Stimulated activated naive CD8-positive, alpha-beta T cell treated with anti-CD3 and anti-CD28 coated beads, Interleukin-15, amount 100 ng/mL, for 72 hours (primary cell): ENCODE measurements at regions not wholly inside any gene's neighbourhood (a gene's known extent, or its start where the extent isn't known, plus 50 kb on each side); places are given as distances from the start of the nearest gene placed in this dataset.
"Not testable (repeated sequence)": the region's sequence is repeated elsewhere in the genome, so short reads cannot be mapped to it uniquely, and the experiment has no call there.

Experiments used
- ATAC-seq: fragments of 150-1000 bp; cut with Tn5 transposase; 2 replicates; pipeline ENCODE4 v1.10.0; 2021; ENCODE audit warnings: mild to moderate bottlenecking, moderate library complexity
- DNase-seq, 2 donors: peaks; one replicate each; pipeline ENCODE4 v3.0.0; 2021 to 2022
- H3K27ac Mint-ChIP-seq, 2 donors: one replicate each; pipeline ENCODE4 v1.8.0; 2022; ENCODE audit warnings: mild to moderate bottlenecking in 2 of 2, mixed read lengths in 2 of 2, moderate library complexity in 2 of 2
- H3K27me3 Mint-ChIP-seq: one replicate; pipeline ENCODE4 v1.8.0; 2022; ENCODE audit warnings: mixed read lengths
- H3K4me1 Mint-ChIP-seq: one replicate; pipeline ENCODE4 v1.8.0; 2022; ENCODE audit warnings: mild to moderate bottlenecking, mixed read lengths
- H3K4me3 Mint-ChIP-seq, 2 donors: one replicate each; pipeline ENCODE4 v1.8.0; 2022; ENCODE audit warnings: mild to moderate bottlenecking in 2 of 2, mixed read lengths in 2 of 2, moderate library complexity in 1 of 2
- H3K9me3 Mint-ChIP-seq, 2 donors: one replicate each; pipeline ENCODE4 v1.8.0; 2022; ENCODE audit warnings: mixed read lengths in 2 of 2

- ATAC-seq = no peak
- H3K9me3 Mint-ChIP-seq = no peaks in the 10 kb centered on the region
- no peaks in the 10 kb centered on the region for H3K4me1 Mint-ChIP-seq
- H3K27me3 Mint-ChIP-seq = no peaks in the 10 kb centered on the region
- no peak for DNase-seq
- no peak overlapping the region for H3K4me3 Mint-ChIP-seq
- H3K27ac Mint-ChIP-seq = no peak overlapping the region
Measured at GRCh38 chr2:21371499-21372003, 247.8 kb downstream of the TDRD15 start.

- ATAC-seq (no peak), DNase-seq (no peak)
- no peaks in the 10 kb centered on the region for H3K9me3 Mint-ChIP-seq
- H3K27me3 Mint-ChIP-seq = no peaks in the 10 kb centered on the region
- no peaks in the 10 kb centered on the region for H3K4me1 Mint-ChIP-seq
- H3K27ac Mint-ChIP-seq = no peak overlapping the region
- H3K4me3 Mint-ChIP-seq = no peak overlapping the region
Measured at GRCh38 chr2:21372654-21373053, 248.9 kb downstream of the TDRD15 start.

- no peaks in the 10 kb centered on the region for H3K4me1 Mint-ChIP-seq
- H3K4me3 Mint-ChIP-seq = no peak overlapping the region
- H3K9me3 Mint-ChIP-seq = no peaks in the 10 kb centered on the region
- ATAC-seq (no peak), DNase-seq (no peak)
- no peaks in the 10 kb centered on the region for H3K27me3 Mint-ChIP-seq
- no peak overlapping the region for H3K27ac Mint-ChIP-seq
Measured at GRCh38 chr2:21376864-21377263, 253.1 kb downstream of the TDRD15 start.

- Mint-ChIP-seq H3K27me3 (no peaks in the 10 kb centered on the region), H3K27ac (no peak overlapping the region), H3K9me3 (no peaks in the 10 kb centered on the region), H3K4me1 (no peaks in the 10 kb centered on the region), H3K4me3 (no peak overlapping the region)
- DNase-seq = no peak
- ATAC-seq = no peak
Measured at GRCh38 chr2:21379140-21379539, 255.4 kb downstream of the TDRD15 start.

- not testable (repeated sequence) for H3K27ac Mint-ChIP-seq, H3K27me3 Mint-ChIP-seq, H3K9me3 Mint-ChIP-seq, DNase-seq, ATAC-seq, H3K4me3 Mint-ChIP-seq, H3K4me1 Mint-ChIP-seq
Measured at GRCh38 chr2:21379668-21380067, 255.9 kb downstream of the TDRD15 start.

- DNase-seq = no peak
- Mint-ChIP-seq H3K4me1 (no peaks in the 10 kb centered on the region), H3K27ac (no peak overlapping the region), H3K27me3 (no peaks in the 10 kb centered on the region), H3K9me3 (peaks cover 0 to 4% of the 10 kb centered on the region in 2 donors), H3K4me3 (no peak overlapping the region)
- ATAC-seq = no peak
Measured at GRCh38 chr2:21381421-21381820, 257.7 kb downstream of the TDRD15 start.

GRCh38 chr2:21382701-21383520 lies 259.1 kb downstream of the TDRD15 start:
- no peak for ATAC-seq
- DNase-seq = no peak
- Mint-ChIP-seq H3K27ac (no peak overlapping the region), H3K4me1 (no peaks in the 10 kb centered on the region), H3K9me3 (peaks cover 2 to 5% of the 10 kb centered on the region in 2 donors), H3K4me3 (no peak overlapping the region), H3K27me3 (no peaks in the 10 kb centered on the region)

GRCh38 chr2:21386666-21387065 lies 262.9 kb downstream of the TDRD15 start:
- Mint-ChIP-seq H3K27me3 (no peaks in the 10 kb centered on the region), H3K4me1 (no peaks in the 10 kb centered on the region), H3K9me3 (peaks cover 8 to 15% of the 10 kb centered on the region in 2 donors), H3K27ac (no peak overlapping the region), H3K4me3 (no peak overlapping the region)
- ATAC-seq (no peak), DNase-seq (no peak)

GRCh38 chr2:21392649-21393048 lies 268.9 kb downstream of the TDRD15 start:
- Mint-ChIP-seq H3K4me3 (no peak overlapping the region), H3K27me3 (peaks cover 10% of the 10 kb centered on the region), H3K9me3 (peaks cover 8 to 27% of the 10 kb centered on the region in 2 donors), H3K4me1 (no peaks in the 10 kb centered on the region), H3K27ac (no peak overlapping the region)
- DNase-seq (no peak), ATAC-seq (no peak)

- DNase-seq = no peak
- H3K9me3 Mint-ChIP-seq = peaks cover 4 to 25% of the 10 kb centered on the region in 2 donors
Measured at GRCh38 chr2:21393173-21393572, 269.4 kb downstream of the TDRD15 start.

GRCh38 chr2:21395366-21395765 lies 271.6 kb downstream of the TDRD15 start:
- H3K9me3 Mint-ChIP-seq = peaks cover 0 to 19% of the 10 kb centered on the region in 2 donors
- ATAC-seq = no peak
- no peaks in the 10 kb centered on the region for H3K4me1 Mint-ChIP-seq

More at GRCh38 chr2:21393173-21393572, 269.4 kb downstream of the TDRD15 start:
- H3K27ac Mint-ChIP-seq = peak overlapping the region in 1 of 2 donors; percentile 64
- ATAC-seq = no peak
- no peaks in the 10 kb centered on the region for H3K4me1 Mint-ChIP-seq
- peaks cover 10% of the 10 kb centered on the region for H3K27me3 Mint-ChIP-seq
- H3K4me3 Mint-ChIP-seq = no peak overlapping the region

GRCh38 chr2:21396252-21396651 lies 272.5 kb downstream of the TDRD15 start:
- peaks cover 0 to 24% of the 10 kb centered on the region in 2 donors for H3K9me3 Mint-ChIP-seq
- H3K27me3 Mint-ChIP-seq = peaks cover 10% of the 10 kb centered on the region
- H3K4me3 Mint-ChIP-seq = no peak overlapping the region
- no peak for ATAC-seq
- no peak overlapping the region for H3K27ac Mint-ChIP-seq
- DNase-seq = no peak
- H3K4me1 Mint-ChIP-seq = no peaks in the 10 kb centered on the region

More at GRCh38 chr2:21395366-21395765, 271.6 kb downstream of the TDRD15 start:
- Mint-ChIP-seq H3K27ac (no peak overlapping the region), H3K27me3 (peaks cover 10% of the 10 kb centered on the region), H3K4me3 (no peak overlapping the region)
- no peak for DNase-seq

GRCh38 chr2:21401022-21401698 lies 277.4 kb downstream of the TDRD15 start:
- no peaks in the 10 kb centered on the region for H3K27me3 Mint-ChIP-seq
- H3K4me3 Mint-ChIP-seq = no peak overlapping the region
- peaks cover 0 to 14% of the 10 kb centered on the region in 2 donors for H3K9me3 Mint-ChIP-seq
- H3K4me1 Mint-ChIP-seq = no peaks in the 10 kb centered on the region
- no peak for DNase-seq
- no peak for ATAC-seq
- no peak overlapping the region for H3K27ac Mint-ChIP-seq

GRCh38 chr2:21404137-21404536 lies 280.4 kb downstream of the TDRD15 start:
- no peak overlapping the region for H3K4me3 Mint-ChIP-seq
- H3K4me1 Mint-ChIP-seq = no peaks in the 10 kb centered on the region
- H3K9me3 Mint-ChIP-seq = peaks cover 0 to 6% of the 10 kb centered on the region in 2 donors
- ATAC-seq (no peak), DNase-seq (no peak)
- H3K27ac Mint-ChIP-seq = no peak overlapping the region
- no peaks in the 10 kb centered on the region for H3K27me3 Mint-ChIP-seq

GRCh38 chr2:21404827-21405625 lies 281.3 kb downstream of the TDRD15 start:
- ATAC-seq = no peak

More at GRCh38 chr2:21404827-21405625, 281.3 kb downstream of the TDRD15 start:
- DNase-seq = no peak
- Mint-ChIP-seq H3K4me1 (no peaks in the 10 kb centered on the region), H3K27me3 (no peaks in the 10 kb centered on the region), H3K27ac (no peak overlapping the region), H3K9me3 (peaks cover 0 to 6% of the 10 kb centered on the region in 2 donors), H3K4me3 (no peak overlapping the region)
